ENCODE measurements at regions not wholly inside any gene's neighbourhood (a gene's known extent, or its start where the extent isn't known, plus 50 kb on each side); places are given as distances from the start of the nearest gene placed in this dataset.

- no peaks in the 10 kb centered on the region for H3K9me1 ChIP-seq (ENCODE audit: control insufficient read depth, insufficient read depth, low read length)
- no peaks in the 10 kb centered on the region for H3K27me3 ChIP-seq (ENCODE audit: control insufficient read depth in 2 of 2, insufficient read depth in 2 of 2, low read length in 2 of 2)
- no peaks in the 10 kb centered on the region for H4K20me1 ChIP-seq (replicated peaks; ENCODE audit: control insufficient read depth, insufficient read depth, low read length)
- no peak for FAIRE-seq
- ATAC-seq: no peak
- H3K9me3 ChIP-seq (replicated peaks; ENCODE audit: control insufficient read depth, insufficient read depth, low read depth, low read length): no peaks in the 10 kb centered on the region
- CTCF ChIA-PET (ENCODE audit: low intra/inter-chr PET ratio): interaction anchor here (0.5 kb wide), 1 partner anchor 360 kb away, joined by 3 read pairs; no protein-coding TSS in a partner anchor
- DNase-seq (ENCODE audit: extremely low read depth in 1 of 4, low spot score in 3 of 4): no peak
- intact Hi-C loops (cut with micrococcal nuclease): no loop called here
- H3K27ac ChIP-seq (ENCODE audit: extremely low read depth, low read depth, low read length): no peak overlapping the region
- H3K79me2 ChIP-seq (ENCODE audit: control insufficient read depth, insufficient read depth, low read length): no peaks in the 10 kb centered on the region
- no TSS peak for BruUV-seq (replicated peaks)
- in situ Hi-C loops (cut with MboI): no loop called here
- H3K36me3 ChIP-seq (ENCODE audit: control insufficient read depth, insufficient read depth, low read length): no peaks in the 10 kb centered on the region
- no peak for TF ChIP-seq TRIM25 (IDR thresholded peaks at IDR 0.05; ENCODE audit: borderline replicate concordance)
- TF ChIP-seq NFATC3 (IDR thresholded peaks at IDR 0.05): no peak
- no peak for TF ChIP-seq RAD21 (CRISPR knock-in tag; conservative IDR thresholded peaks at IDR 0.05 in 1 of 2, IDR thresholded peaks at IDR 0.05 in 1 of 2)
- no peak for TF ChIP-seq ZNF263 (CRISPR knock-in tag; IDR thresholded peaks at IDR 0.05; ENCODE audit: borderline replicate concordance)
- TF ChIP-seq ETS1 (conservative IDR thresholded peaks at IDR 0.05; ENCODE audit: control insufficient read depth, low read depth, low read length): no peak
- no peak for TF ChIP-seq IRF1 (CRISPR knock-in tag; IDR thresholded peaks at IDR 0.05; ENCODE audit: borderline replicate concordance)
- no peak for TF ChIP-seq AFF4 (CRISPR knock-in tag; IDR thresholded peaks at IDR 0.05)
- TF ChIP-seq MCM5 (IDR thresholded peaks at IDR 0.05; ENCODE audit: low read depth): no peak
- TF ChIP-seq ZC3H8 (IDR thresholded peaks at IDR 0.05): no peak
- TF ChIP-seq LEF1 (IDR thresholded peaks at IDR 0.05): no peak
- TF ChIP-seq GABPB2 (CRISPR knock-in tag; conservative IDR thresholded peaks at IDR 0.05): no peak
- no peak for TF ChIP-seq ZNF507 (tag; conservative IDR thresholded peaks at IDR 0.05)
- no peak for TF ChIP-seq CBX1 (IDR thresholded peaks at IDR 0.05; ENCODE audit: low read depth)
- TF ChIP-seq TCF7 (IDR thresholded peaks at IDR 0.05; ENCODE audit: borderline replicate concordance): no peak
- H3K4me2 ChIP-seq (ENCODE audit: insufficient read depth, low read length): no peak overlapping the region
- POLR2A ChIA-PET: no interaction called here
- H3K9ac ChIP-seq (ENCODE audit: insufficient read depth in 1 of 2, low read depth in 2 of 2, low read length in 2 of 2): no peak overlapping the region
- no peak overlapping the region for H3K4me3 ChIP-seq
- H3K4me1 ChIP-seq (replicated peaks in 1 of 2; ENCODE audit: control insufficient read depth in 2 of 2, insufficient read depth in 2 of 2, low read length in 2 of 2): no peaks in the 10 kb centered on the region
- H2AFZ ChIP-seq (ENCODE audit: low read depth, low read length): no peak overlapping the region
- WGBS (ENCODE audit: insufficient coverage, low coverage, missing lambda C conversion rate): 9% methylated on average over 4 of the region's 5 CpGs
These were observed 585.2 kb downstream of the ZNF608 start for GRCh38 chr5:124161266-124161665.

Data from K562 (cell line).